ENCODE measurements at regions not wholly inside any gene's neighbourhood (a gene's known extent, or its start where the extent isn't known, plus 50 kb on each side); places are given as distances from the start of the nearest gene placed in this dataset.

DNA sequence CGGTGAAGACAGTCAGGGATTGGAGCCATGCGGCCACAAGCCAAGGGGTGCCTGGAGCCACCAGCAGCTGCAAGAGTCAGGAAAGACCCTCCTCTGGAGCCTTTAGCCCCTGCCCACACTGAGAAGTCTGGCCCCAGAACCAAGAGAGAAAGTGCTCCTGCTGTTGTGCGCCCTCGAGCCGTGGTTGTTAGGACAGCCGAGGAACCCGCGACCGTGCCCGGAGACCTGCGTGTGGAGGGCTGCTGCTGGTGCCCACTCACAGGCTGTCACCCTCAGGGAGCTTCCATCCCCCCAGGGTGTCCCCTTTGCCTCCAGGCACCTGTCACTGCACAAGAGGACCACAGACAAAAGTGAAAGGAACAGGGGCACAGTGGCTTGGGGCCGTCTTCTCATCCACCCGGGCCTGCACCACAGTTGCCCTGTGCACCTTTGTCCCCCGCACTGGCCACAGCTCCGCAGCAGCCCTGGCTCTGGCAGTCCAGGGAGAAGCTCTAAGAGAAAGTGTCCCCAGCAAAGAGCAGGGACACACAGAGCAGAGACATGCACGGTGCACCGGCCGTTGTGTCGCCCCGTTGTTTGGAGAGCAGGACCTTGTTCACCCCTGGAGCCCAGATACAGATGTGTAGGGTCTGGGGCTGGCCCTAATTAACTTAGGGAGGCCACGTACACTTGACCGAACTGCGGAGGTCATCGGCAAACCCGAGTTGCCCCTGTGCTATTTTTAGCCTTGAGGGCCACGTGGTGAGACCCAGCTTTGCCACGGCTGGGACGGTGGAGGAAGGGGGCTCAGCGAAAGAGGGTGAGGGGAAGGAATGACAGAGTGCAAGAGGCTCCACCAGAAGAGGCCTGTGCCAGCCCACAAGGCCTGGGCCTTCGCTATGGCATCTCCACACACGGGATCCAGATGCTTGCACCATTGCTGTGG lies 329.2 kb downstream of the C16orf95 start:
- DNase-seq, result no peak

DNA sequence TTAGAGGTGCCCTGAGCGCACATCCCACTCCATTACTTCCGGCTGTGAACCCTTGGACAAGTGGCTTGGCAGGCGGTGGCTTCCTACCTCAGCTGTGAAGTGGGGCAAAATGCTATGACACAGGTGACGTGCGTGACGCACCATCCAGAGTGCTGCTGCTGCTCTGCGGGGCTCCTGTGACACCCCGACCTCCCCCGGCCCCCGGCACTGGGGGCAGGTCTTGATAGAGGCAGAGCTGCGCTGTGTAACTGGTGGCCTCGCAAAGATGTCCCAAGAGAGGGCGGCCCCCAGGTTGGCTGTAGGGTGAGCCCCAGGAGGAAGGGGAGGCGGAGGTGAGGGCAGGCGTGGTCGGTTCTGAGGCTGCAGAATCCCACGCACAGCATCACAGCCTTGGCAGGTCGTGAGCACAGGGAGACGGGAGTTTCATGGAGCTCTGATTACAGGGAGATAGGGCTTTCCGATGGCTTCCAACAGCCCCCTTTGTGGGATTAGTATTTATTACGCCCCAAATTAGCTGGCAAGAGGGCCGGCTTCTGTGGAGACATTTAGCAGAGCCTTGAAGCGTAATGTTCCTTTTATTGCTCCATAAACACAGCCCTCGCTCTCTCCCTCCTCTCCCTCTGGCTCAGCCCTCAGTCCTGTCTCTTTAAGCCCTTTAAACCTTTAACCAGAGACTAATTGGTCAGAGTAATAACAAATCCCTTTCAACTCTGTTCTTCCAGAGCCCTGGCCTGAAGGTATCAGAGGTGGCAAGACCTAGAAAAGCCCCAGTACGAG lies 328.1 kb downstream of the C16orf95 start:
- DNase-seq, result no peak

DNA sequence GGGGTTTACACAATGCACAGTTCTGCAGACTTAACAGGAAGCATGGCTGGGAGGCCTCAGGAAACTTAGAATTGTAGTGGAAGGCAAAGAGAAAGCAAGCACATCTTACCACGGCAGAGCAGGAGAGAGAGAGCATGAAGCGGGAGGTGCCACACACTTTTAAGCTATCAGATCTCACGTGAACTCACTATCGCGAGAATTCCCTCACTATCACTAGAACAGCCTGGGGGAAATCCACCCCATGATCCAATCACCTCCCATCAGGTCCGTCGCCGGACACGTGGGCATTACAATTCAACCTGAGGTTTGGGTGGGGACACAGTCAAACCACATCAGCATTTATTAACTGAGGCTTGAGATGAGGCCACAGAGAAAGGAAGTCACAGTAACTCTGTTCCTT lies 326.7 kb downstream of the C16orf95 start:
- no peak for DNase-seq

DNA sequence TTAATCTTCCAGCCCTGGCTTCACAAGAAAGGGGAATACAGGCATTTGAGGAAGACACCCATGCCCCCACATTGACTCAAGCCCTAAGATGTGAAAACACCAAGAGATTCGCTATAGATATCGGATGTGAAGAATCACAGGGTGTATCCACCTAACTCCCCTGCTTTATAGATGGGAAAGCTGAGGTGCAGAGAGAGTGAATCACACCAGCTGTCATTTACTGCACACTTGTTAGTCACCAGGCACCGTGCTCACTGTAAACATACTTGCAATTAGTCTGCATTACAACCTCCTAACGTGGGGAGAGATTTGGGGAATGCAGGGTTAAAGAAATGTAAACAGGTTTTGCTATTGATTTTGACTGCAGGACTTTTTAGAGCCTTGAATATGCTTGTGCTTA lies 325.5 kb downstream of the C16orf95 start:
- no peak for DNase-seq

DNA sequence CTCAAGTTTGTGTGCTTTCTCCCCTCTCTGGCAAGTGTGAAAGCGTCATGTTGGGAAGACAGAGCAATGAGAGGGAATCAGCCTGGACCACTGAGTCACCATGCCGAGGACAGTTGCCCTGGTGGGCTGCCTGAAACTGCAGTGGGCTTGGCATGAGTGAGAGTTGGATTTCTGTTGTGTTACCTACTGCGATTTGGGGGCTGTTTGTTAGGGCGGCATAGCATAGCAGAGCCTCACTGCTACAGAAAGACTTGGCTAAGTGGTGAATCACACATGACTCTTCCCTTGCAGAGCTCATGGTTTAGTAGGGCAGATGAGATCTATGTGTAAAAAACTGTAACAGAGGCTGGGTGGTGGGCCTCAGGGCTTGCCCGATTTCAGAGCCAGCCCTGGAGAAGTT lies 324.6 kb downstream of the C16orf95 start:
- no peak for DNase-seq

DNA sequence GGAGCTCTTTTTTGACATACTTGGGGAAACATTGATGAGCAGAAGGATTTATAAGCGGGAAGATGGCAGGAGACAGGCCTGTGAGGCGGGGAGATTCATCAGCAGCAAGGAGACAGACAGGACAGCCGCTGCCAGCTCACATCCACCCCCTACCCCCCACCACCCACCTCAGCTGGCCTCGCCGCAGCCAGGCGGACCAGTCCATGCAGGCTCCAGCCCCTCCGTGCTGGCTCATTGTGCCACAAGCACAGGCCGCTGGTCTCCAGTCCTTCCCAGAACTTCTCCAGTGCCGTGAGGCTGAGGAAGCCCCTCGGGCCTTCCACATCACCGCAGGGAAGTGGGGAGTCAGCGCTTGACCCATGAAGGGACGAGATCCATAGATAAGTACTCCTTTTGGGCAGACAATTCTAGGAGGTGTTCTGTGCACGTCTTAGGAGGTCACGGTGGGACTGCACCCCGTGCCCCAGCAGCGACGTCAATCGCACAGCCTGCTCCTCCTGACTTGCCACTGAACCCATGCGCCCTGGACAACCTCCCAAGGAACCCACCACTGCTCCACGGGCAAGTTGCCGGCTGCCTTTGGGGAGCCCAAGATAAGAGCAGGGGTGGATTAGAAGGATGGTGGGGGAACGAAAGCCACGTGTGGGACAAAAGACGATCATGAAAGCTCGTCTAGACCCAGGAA lies 323.6 kb downstream of the C16orf95 start:
- DNase-seq, result no peak

DNA sequence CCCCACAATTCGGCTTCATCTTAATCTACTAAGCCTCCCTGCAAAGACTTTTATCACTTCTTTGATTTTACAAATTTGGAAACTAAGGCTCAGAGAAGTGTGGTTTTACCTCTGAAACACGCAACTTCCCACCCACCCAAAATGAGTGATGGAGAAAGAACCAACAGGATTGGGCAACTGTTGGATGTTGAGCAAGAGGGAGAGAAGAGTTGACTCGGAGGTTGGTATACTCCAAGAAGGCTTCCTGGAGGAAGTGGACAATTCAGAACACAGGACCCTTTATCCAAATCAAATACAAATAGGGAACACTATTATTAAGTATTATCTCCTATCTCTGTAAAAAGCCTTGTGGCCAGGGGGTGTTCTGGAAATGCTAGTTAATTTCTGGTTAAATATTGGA lies 323.0 kb downstream of the C16orf95 start:
- DNase-seq, result no peak

DNA sequence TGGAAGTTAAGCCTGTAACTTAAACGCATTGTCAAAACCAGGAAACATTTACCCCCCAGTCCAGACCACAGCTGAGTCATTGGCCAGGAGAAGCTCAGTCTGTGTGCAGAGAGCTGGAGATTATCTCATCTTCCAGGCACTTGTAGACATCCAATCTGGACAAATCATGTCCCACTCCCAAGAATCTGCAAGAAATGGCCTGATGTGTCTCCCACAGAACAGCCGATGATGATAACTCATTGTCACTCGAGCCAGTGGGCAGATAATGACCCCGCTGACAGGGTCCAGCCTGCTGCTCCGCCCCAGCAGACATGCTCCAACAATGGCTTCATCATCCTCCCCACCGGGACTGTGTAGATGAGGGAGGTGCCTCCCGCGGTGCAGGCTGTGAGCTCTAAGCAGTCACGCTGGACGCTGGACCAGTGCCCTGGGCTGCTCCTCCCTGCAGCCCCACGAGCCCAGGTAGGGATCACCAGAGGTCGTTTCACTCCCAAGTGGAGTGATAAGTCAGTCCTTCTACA lies 322.5 kb downstream of the C16orf95 start:
- DNase-seq, result no peak

DNA sequence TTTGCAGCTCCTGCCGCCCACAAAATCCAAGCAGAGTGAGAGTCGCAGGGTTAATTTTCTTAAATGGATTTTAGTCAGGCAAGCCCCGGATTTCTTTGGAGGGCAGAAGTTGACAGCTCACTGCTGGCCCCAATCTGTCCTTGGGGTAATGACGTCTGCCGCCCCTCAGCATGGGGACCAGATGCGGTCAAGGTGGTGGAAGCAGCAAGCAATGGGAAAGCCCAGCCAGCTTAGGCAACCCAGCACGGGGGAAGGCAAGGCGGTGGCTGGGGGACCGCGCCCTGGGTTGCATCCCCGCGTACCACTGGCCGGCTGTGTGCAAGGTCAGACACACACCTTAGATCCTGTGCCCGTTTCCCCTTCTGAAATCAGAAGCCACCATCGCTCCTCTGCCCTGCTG lies 321.7 kb downstream of the C16orf95 start:
- no peak for DNase-seq

DNA sequence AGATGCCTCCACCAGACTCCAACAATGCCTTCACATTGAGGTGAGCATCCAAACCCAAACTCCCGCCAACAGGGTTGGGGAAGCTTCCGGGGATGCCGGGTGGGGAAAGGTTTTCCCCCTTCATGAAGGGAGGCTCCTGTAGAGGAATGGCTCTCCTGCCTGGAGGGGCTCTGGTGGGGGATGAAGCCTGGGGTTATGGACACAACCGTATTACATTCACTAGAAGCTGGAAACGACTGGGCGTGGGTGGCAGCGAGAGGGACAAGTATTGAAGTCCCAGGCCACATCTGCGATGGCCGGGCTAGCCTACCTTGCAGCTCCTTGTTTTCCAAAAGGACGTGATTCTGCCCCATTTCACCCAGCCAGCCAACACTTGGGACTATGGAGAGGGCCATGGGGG lies 321.1 kb downstream of the C16orf95 start:
- no peak for DNase-seq

DNA sequence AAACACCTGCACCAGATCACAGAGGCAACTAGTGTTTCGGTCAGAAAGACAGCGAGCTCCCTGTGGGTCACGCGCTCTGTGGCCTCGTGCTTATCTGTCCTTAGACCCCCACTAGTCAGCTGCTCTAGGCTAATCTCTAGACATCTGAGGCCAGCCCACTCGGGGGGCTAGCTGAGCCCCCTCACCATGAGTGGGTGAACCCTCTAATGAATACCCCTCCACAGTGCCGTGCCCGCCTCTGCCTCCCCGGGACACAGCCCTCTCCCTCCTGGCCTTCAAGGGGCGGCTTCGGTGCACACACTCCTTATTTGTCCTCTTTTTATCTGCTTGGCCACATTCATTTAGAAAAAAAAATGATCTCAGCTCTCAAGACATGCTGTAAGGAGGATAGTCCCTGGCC lies 320.1 kb downstream of the C16orf95 start:
- no peak for DNase-seq

DNA sequence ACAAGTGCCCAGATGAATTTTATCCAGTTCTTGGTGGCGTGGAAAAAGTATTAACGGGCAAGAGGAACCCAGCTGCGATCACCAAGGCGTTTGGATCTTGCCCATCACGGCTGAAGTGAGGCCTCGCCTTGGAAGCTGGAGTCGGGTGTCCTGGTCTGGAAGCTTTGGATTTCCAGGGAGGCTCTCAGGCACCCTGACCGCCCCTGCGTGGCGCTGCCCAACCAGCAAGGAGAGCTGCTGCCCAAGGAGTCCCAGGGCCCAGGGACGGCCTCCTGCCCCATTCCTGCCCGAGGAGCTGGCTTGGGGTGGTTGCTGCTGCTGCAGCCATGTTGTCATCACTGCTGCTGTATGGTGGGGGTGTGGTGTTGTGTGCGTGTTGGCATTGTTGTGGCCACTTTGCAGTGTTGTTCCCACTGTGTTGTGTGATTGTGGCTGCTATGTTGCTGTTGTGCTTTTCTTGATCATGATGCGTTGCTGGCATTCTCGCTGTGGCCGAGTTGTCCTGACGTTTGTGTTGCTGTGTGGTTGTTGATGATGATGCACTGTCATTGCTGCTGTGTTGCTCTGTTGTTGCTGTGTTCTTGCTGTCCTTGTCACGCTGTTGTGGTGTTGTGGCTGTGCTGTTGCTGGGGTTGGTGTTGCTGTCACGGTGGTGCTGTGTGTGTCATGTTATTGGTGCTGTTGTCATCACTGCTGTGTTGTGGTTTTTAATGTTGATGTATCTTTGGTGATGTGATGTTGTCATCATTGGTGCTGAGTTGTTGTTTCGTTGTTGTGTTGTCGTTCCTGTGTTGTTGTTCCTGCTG lies 318.8 kb downstream of the C16orf95 start:
- DNase-seq, result no peak

DNA sequence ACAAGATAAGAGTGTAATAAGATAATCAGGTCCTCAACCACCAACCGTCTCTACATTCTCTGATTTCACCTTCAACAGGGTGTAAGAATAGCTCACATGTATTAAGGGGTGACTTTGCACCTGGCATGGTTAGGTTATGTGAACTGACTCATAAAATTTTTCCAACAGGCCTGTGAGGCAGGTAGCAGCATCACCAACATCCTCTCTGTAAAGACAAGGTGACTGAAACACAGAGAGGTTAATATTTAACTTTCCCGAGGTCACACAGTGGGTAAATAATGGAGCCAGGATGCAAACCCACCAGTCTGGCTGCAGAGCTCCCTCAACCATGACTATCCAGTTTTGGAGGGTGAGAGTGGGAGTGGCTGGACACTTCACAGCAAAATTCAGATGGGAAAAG lies 317.2 kb downstream of the C16orf95 start:
- DNase-seq, result no peak

DNA sequence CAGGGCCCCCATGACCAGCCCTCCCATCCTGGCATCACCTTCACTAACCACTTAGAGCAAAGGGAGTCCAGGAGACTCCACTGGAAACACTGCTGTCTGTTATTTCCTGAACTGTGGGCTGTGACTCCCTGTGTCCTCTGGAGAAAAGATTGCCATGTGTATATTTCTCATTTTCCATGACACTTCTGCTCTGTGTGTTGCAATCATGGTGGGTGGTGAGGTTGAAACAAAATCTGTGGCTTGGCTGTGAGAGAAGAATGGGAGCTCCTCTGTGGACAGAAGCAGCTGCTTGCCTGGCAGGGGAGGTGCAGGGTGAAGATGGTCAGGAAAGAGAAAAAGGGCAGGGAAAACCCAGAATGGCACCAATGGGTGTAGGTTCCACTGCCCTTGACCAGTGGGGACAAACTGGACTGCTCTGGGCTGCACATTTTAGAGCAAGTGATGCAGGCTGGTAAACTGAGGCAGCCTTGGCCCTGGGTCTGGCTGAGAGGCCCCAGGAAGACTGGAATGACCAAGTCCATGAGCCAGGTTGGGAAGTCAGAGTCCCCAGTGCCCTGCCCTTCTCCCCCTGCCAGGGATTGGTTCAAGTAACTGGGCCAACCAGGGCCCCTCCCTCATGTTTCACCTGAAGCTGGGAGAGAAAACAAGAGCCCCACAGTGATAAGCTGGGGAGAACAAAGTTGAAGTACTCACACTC lies 314.3 kb downstream of the C16orf95 start:
- no peak for DNase-seq

DNA sequence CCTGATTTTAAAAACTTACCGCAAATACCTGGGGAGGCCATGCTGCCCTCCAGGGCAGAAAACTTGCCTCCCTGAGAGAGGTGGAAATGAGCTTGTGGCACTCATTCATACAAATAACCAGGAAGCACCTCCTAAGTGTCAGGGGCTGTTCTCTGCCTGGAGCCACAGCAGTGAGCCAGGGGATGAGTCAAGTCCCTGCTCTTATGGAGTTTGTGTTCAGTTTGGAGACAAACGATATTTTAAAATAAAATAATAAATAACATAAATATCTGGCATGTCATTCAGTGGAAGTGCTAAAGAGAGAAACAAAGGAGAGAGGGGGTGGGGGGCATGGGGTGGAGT lies 313.8 kb downstream of the C16orf95 start:
- DNase-seq, result no peak

DNA sequence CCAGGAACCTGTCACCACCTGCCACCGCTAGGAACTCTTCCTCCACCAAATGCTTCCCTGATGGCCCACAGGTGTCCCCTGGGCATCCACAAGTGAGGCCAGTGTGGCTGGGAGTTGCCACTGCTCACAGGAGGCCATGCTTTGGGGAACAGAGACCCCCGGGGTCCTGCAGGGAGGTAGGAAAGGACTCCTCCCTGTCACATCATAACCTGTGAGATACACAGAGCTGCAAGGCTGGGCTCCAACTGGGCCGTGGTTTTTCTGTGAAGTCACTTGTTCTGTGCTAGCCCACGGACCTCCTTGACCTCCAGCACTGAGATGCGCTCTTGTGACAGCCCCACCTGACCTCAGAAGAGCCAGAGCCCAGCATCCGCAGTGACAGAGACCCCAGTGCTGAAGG lies 311.2 kb downstream of the C16orf95 start:
- DNase-seq, result no peak

DNA sequence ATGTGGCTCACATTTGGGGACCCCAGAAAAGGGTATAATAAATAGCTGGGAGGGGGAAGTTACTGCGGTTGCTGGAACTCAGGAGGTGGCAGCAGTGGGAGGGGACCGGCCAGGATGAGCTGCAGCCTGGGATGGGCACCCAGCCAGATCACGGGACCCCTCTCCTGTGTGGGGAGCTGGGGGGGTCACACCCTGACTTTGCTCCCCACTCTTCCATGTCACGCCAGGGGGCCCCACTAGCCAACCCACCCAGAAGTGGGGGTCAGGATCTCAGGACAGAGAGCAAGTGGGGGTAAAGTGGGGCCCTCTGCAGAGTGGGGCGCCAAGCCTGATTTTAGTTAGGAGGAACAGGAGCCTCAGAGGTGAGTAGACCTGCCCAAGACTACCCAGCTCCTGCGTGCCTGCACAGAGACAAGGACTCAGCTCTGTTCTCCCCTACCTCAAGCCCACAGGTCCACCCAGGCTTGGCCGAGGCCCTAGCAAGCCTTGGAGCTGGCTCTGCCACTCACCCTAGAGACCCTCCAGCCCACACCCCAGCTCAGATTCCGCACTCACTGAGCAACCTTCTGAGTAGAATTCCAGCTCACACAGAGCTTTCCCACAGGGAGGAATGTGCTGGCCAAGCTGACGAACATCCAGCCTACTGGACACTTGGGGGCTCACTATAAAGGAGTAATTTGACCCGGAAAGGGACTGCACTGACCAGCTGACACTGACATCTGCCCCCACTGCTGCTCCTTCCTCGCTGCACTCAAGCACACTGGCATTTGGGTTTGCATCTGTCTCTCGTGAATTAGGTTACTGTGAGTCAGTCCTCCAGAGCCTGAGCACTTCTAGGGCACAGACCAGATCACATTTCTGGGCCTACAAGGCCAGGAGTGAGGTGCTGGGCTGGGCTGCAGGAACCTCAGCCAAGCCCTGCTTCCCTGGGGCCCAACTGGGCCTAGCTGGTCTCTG lies 310.1 kb downstream of the C16orf95 start:
- DNase-seq, result no peak

DNA sequence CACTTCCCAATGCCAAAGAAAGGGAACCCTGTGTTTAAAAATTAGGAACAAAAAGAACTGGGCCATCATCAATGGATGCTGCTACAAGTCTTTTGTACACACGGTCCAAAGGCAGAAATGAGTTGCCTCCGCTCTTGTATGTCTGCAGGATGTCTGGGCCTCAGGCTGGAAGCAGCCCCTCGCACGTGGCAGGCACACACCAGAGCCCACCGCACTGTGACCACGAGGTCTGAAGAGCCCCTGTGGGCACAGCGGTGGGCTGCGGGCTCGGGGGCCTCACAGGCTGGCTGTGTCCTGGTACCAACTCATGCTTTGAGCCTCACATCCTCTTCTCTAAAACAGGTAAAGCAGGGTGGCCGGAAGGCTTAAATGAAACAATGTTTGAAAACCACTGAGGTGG lies 309.3 kb downstream of the C16orf95 start:
- DNase-seq, result no peak

DNA sequence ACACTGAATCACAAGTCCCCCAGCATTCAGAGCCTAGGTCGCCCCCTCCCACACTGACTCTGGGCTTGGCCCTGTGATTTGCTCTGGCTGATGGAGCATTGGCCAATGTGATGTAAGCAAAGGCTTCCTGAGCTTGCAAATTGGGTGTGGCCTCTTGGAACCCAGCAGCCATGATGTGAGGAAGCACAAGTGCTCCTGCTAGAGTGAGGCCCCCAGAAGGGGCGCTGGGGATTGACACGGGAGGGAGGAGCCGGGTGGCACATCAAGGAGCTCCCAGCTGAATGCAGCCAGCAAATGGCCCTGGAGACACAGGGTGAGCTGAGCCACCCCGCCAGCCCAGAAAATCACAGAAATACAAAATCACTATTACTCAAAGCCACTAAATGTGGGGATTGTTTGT lies 308.5 kb downstream of the C16orf95 start:
- no peak for DNase-seq
